HCT116 (cell line): ENCODE measurements at regions not wholly inside any gene's neighbourhood (a gene's known extent, or its start where the extent isn't known, plus 50 kb on each side); places are given as distances from the start of the nearest gene placed in this dataset.

Source experiments
- ATAC-seq: fragments of 200-7000 bp; cut with Tn5 transposase; 2 replicates; pipeline ENCODE4 v1.9.1; 2020; ENCODE audit warnings: mild to moderate bottlenecking, moderate library complexity
- BruUV-seq: library from RNA; stranded (reverse); fragments of 400-500 nt; replicated peaks from 2 replicates; lab custom pipeline; 2021; lab: Mats Ljungman, UMichigan
- CTCF ChIA-PET: fragments of 300-600 bp; sonication (Branson Sonifier 250); formaldehyde crosslinking; loops from one replicate; lab custom pipeline; 2021; ENCODE audit warnings: antibody characterized with exemption; lab: Charles Lee
- POLR2A ChIA-PET: fragments of 300-600, 350-600 bp; sonication (Branson Sonifier 250); formaldehyde crosslinking; loops from one replicate; lab custom pipeline; 2021; ENCODE audit warnings: antibody characterized with exemption; lab: Charles Lee
- RAD21 ChIA-PET, 2 experiments: fragments of 300-600 bp; sonication (Branson Sonifier 250); formaldehyde crosslinking; loops; one replicate each; lab custom pipeline; 2023; ENCODE audit warnings: low total read pairs in 2 of 2; ENCODE audit not compliant: uncharacterized antibody in 2 of 2, unreplicated experiment in 2 of 2, low non-redundant PET in 1 of 2; lab: Charles Lee
- DNase-seq: peaks from one replicate; pipeline ENCODE4 v3.0.0-alpha.2; 2010; ENCODE audit warnings: low read depth, low spot score
- H2AFZ ChIP-seq: fragments of 200-600 bp; shearing (Covaris generic), sonication (generic); 2 replicates; pipeline ENCODE4 v1.6.1; 2017; ENCODE audit warnings: low read depth, mixed run types, mixed read lengths, antibody characterized with exemption, low read length; ENCODE audit not compliant: poor library complexity, severe bottlenecking
- H3K27ac ChIP-seq: 2 replicates; pipeline ENCODE4 v1.5.1; 2012; ENCODE audit warnings: low read depth, low read length
- H3K27me3 ChIP-seq: fragments of 200-600 bp; sonication (generic); 2 replicates; pipeline ENCODE4 v1.6.1; 2016; ENCODE audit warnings: mixed run types, low read length, mixed read lengths; ENCODE audit not compliant: insufficient read depth
- H3K36me3 ChIP-seq, 2 experiments: fragments of 200-500 bp in 1 of 2; fragments of 200-600 bp in 1 of 2; sonication (Bioruptor generic) in 1 of 2; sonication (generic) in 1 of 2; 2 replicates each; pipeline versions ENCODE4 v1.5.1 to v1.6.1; 2014 to 2016; ENCODE audit warnings: low read length in 2 of 2, inconsistent platforms in 1 of 2, mixed read lengths in 1 of 2, mixed run types in 1 of 2; ENCODE audit not compliant: insufficient read depth in 2 of 2, control insufficient read depth in 1 of 2
- H3K4me1 ChIP-seq, 2 experiments: fragments of 200-600 bp in 1 of 2; sonication (generic) in 1 of 2; 2 replicates each; pipeline versions ENCODE4 v1.5.1 to v1.6.1; 2012 to 2017; ENCODE audit warnings: low read length in 2 of 2, inconsistent platforms in 1 of 2, mild to moderate bottlenecking in 1 of 2, mixed read lengths in 1 of 2, mixed run types in 1 of 2, moderate library complexity in 1 of 2; ENCODE audit not compliant: insufficient read depth in 2 of 2, control insufficient read depth in 1 of 2
- H3K4me2 ChIP-seq: fragments of 200-600 bp; sonication (generic); 2 replicates; pipeline ENCODE4 v1.6.1; 2017; ENCODE audit warnings: mixed run types, low read length, mixed read lengths
- H3K4me3 ChIP-seq, 2 experiments: fragments of 200-600 bp in 1 of 2; sonication (generic) in 1 of 2; replicated peaks in 1 of 2; 2 replicates each; pipeline ENCODE4 v1.5.1; 2011 to 2016; ENCODE audit warnings: low read length in 2 of 2, control low read depth in 1 of 2, low read depth in 1 of 2, mild to moderate bottlenecking in 1 of 2, mixed read lengths in 1 of 2, mixed run types in 1 of 2
- H3K79me2 ChIP-seq: fragments of 200-600 bp; sonication (generic); 2 replicates; pipeline ENCODE4 v1.6.1; 2017; ENCODE audit warnings: mild to moderate bottlenecking, mixed run types, low read length, moderate library complexity, mixed read lengths; ENCODE audit not compliant: insufficient read depth
- H3K9ac ChIP-seq: fragments of 200-600 bp; sonication (generic); 2 replicates; pipeline ENCODE4 v1.6.1; 2016; ENCODE audit warnings: low read length, mixed read lengths
- H3K9me2 ChIP-seq: fragments of 200-600 bp; sonication (generic), shearing (Covaris generic); 2 replicates; pipeline ENCODE4 v1.6.1; 2017; ENCODE audit warnings: mixed run types, mild to moderate bottlenecking, moderate library complexity; ENCODE audit not compliant: insufficient read depth
- H3K9me3 ChIP-seq, 2 experiments: fragments of 200-500 bp in 1 of 2; fragments of 200-600 bp in 1 of 2; sonication (Bioruptor generic) in 1 of 2; sonication (generic) in 1 of 2; 2 replicates each; pipeline ENCODE4 v1.6.1; 2014 to 2017; ENCODE audit warnings: low read length in 2 of 2, mixed read lengths in 2 of 2, inconsistent platforms in 1 of 2, low read depth in 1 of 2, mild to moderate bottlenecking in 1 of 2, mixed run types in 1 of 2, moderate library complexity in 1 of 2; ENCODE audit not compliant: control insufficient read depth in 1 of 2, insufficient read depth in 1 of 2
- H4K20me1 ChIP-seq: fragments of 200-600 bp; sonication (generic), shearing (Covaris generic); 2 replicates; pipeline ENCODE4 v1.6.1; 2017; ENCODE audit warnings: mixed run types, mild to moderate bottlenecking, moderate library complexity; ENCODE audit not compliant: insufficient read depth
- EGR1 ChIP-seq: IDR thresholded peaks from 2 replicates; pipeline ENCODE4 v1.6.1; 2012; ENCODE audit warnings: low read depth
- EZH2phosphoT487 ChIP-seq: fragments of 200-600 bp; IDR thresholded peaks from 2 replicates; pipeline ENCODE4 v1.6.1; 2018; ENCODE audit warnings: antibody characterized with exemption, borderline replicate concordance
- JUND ChIP-seq: IDR thresholded peaks from 2 replicates; pipeline ENCODE4 v1.6.1; 2012
- POLR2A ChIP-seq: IDR thresholded peaks from 2 replicates; pipeline ENCODE4 v1.7.0; 2011; ENCODE audit warnings: borderline replicate concordance; ENCODE audit not compliant: insufficient read depth, insufficient read length; ENCODE audit errors: extremely low read depth
- POLR2AphosphoS5 ChIP-seq: IDR thresholded peaks from 2 replicates; pipeline ENCODE4 v1.6.1; 2011; ENCODE audit warnings: mild to moderate bottlenecking, low read depth, low read length, moderate library complexity
- RAD21 ChIP-seq: IDR thresholded peaks from 2 replicates; pipeline ENCODE4 v1.6.1; 2012; ENCODE audit warnings: low read depth, mild to moderate bottlenecking
- SRF ChIP-seq: IDR thresholded peaks from 2 replicates; pipeline ENCODE4 v1.6.1; 2012; ENCODE audit warnings: low read depth
- TCF7L2 ChIP-seq: IDR thresholded peaks from 2 replicates; pipeline ENCODE4 v1.7.0; 2011; ENCODE audit warnings: borderline replicate concordance, inconsistent platforms; ENCODE audit not compliant: insufficient read depth, insufficient read length; ENCODE audit errors: extremely low read depth
- YY1 ChIP-seq: IDR thresholded peaks from 2 replicates; pipeline ENCODE4 v1.6.1; 2011; ENCODE audit warnings: low read length, low read depth, moderate library complexity, mild to moderate bottlenecking; ENCODE audit not compliant: insufficient replicate concordance; ENCODE audit errors: extremely low read depth
- intact Hi-C: fragments of 100-400 bp; cut with micrococcal nuclease; formaldehyde crosslinking; loops from 2 replicates; pipeline ENCODE4 v1.10.0; 2022
- TF ChIP-seq, protein P1 (sequence below): IDR thresholded peaks from 2 replicates; pipeline ENCODE4 v1.6.1; 2012; ENCODE audit warnings: low read depth

DNA sequence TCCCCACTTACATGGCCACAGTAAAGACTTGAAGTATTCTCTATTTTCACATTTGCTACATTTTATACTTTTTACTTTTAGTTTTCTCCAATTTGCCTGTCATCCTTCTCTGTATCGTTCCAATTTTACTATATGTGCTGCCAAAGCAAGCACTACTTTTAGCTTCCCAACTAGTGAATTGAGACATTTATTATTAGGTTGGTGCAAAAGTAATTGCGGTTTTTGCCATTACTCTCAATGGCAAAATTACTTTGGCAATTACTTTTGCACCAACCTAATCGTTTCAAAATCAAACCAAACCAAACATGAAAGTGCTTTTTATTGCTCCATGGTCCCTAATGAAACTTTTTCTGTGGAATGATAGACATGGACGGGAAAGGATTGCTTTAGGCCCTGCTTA is 56.6 kb upstream of the ATF3 start:
- POLR2A ChIA-PET, result no interaction called here
- ATAC-seq, result no peak
- TF ChIP-seq EZH2phosphoT487 (no peak), EGR1 (no peak), YY1 (no peak), SRF (no peak), POLR2A (no peak), RAD21 (no peak), POLR2AphosphoS5 (no peak), TCF7L2 (no peak), JUND (no peak)
- TF ChIP-seq, protein P1, sequence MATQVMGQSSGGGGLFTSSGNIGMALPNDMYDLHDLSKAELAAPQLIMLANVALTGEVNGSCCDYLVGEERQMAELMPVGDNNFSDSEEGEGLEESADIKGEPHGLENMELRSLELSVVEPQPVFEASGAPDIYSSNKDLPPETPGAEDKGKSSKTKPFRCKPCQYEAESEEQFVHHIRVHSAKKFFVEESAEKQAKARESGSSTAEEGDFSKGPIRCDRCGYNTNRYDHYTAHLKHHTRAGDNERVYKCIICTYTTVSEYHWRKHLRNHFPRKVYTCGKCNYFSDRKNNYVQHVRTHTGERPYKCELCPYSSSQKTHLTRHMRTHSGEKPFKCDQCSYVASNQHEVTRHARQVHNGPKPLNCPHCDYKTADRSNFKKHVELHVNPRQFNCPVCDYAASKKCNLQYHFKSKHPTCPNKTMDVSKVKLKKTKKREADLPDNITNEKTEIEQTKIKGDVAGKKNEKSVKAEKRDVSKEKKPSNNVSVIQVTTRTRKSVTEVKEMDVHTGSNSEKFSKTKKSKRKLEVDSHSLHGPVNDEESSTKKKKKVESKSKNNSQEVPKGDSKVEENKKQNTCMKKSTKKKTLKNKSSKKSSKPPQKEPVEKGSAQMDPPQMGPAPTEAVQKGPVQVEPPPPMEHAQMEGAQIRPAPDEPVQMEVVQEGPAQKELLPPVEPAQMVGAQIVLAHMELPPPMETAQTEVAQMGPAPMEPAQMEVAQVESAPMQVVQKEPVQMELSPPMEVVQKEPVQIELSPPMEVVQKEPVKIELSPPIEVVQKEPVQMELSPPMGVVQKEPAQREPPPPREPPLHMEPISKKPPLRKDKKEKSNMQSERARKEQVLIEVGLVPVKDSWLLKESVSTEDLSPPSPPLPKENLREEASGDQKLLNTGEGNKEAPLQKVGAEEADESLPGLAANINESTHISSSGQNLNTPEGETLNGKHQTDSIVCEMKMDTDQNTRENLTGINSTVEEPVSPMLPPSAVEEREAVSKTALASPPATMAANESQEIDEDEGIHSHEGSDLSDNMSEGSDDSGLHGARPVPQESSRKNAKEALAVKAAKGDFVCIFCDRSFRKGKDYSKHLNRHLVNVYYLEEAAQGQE, result no peak
- H3K36me3 ChIP-seq, result no peaks in the 10 kb centered on the region
- no peak for DNase-seq
- no peaks in the 10 kb centered on the region for H3K27me3 ChIP-seq
- intact Hi-C loops, result no loop called here
- H3K9me2 ChIP-seq, result no peaks in the 10 kb centered on the region
- RAD21 ChIA-PET, result no interaction called here
- no TSS peak for BruUV-seq
- H3K4me1 ChIP-seq, result no peaks in the 10 kb centered on the region
- H2AFZ ChIP-seq, result no peak overlapping the region
- no peaks in the 10 kb centered on the region for H3K9me3 ChIP-seq
- H3K27ac ChIP-seq, result no peak overlapping the region
- no peaks in the 10 kb centered on the region for H3K79me2 ChIP-seq
- H3K4me2 ChIP-seq, result no peak overlapping the region
- H3K9ac ChIP-seq, result no peak overlapping the region
- CTCF ChIA-PET, result no interaction called here
- H3K4me3 ChIP-seq, result no peak overlapping the region
- no peaks in the 10 kb centered on the region for H4K20me1 ChIP-seq
